ENCODE measurements at regions not wholly inside any gene's neighbourhood (a gene's known extent, or its start where the extent isn't known, plus 50 kb on each side); places are given as distances from the start of the nearest gene placed in this dataset.

- DNase-seq (ENCODE audit: low spot score), result no peak
Observed at GRCh38 chr9:119487118-119487827, 118.0 kb upstream of the BRINP1 start.

GRCh38 chr9:119483153-119483552, 113.9 kb upstream of the BRINP1 start:
- DNase-seq (ENCODE audit: low spot score), result no peak

- DNase-seq (ENCODE audit: low spot score), result no peak
Observed at GRCh38 chr9:119477197-119477596, 108.0 kb upstream of the BRINP1 start.

GRCh38 chr9:119458068-119458467, 88.8 kb upstream of the BRINP1 start:
- no peak for DNase-seq (ENCODE audit: low spot score)

GRCh38 chr9:119453980-119454379, 84.7 kb upstream of the BRINP1 start:
- DNase-seq (ENCODE audit: low spot score), result no peak

- no peak for DNase-seq (ENCODE audit: low spot score)
Observed at GRCh38 chr9:119453490-119453911, 84.3 kb upstream of the BRINP1 start.

- no peak for DNase-seq (ENCODE audit: low spot score)
Observed at GRCh38 chr9:119451426-119451825, 82.2 kb upstream of the BRINP1 start.

GRCh38 chr9:119443179-119443578, 73.9 kb upstream of the BRINP1 start:
- no peak for DNase-seq (ENCODE audit: low spot score)

GRCh38 chr9:119441832-119442231, 72.6 kb upstream of the BRINP1 start:
- DNase-seq (ENCODE audit: low spot score), result no peak

GRCh38 chr9:119441338-119441737, 72.1 kb upstream of the BRINP1 start:
- DNase-seq (ENCODE audit: low spot score), result no peak

GRCh38 chr9:119436261-119436660, 67.0 kb upstream of the BRINP1 start:
- no peak for DNase-seq (ENCODE audit: low spot score)

- no peak for DNase-seq (ENCODE audit: low spot score)
Observed at GRCh38 chr9:119435076-119435475, 65.8 kb upstream of the BRINP1 start.

GRCh38 chr9:119432428-119432827, 63.2 kb upstream of the BRINP1 start:
- DNase-seq (ENCODE audit: low spot score), result no peak

- DNase-seq (ENCODE audit: low spot score), result no peak
Observed at GRCh38 chr9:119429302-119429701, 60.1 kb upstream of the BRINP1 start.

GRCh38 chr9:119420231-119420630, 51.0 kb upstream of the BRINP1 start:
- DNase-seq (ENCODE audit: low spot score), result no peak
